DOHH2 (cell line): ENCODE measurements at regions not wholly inside any gene's neighbourhood (a gene's known extent, or its start where the extent isn't known, plus 50 kb on each side); places are given as distances from the start of the nearest gene placed in this dataset.

ENCODE experiments used
- EZH2phosphoT487 ChIP-seq: fragments of 200-600 bp; sonication (generic); IDR thresholded peaks from 2 replicates; pipeline ENCODE4 v1.6.1; 2017; ENCODE audit warnings: borderline replicate concordance, mild to moderate bottlenecking, antibody characterized with exemption, low read length, moderate library complexity, mixed read lengths
- TF ChIP-seq, protein P1 (sequence below): fragments of 200-600 bp; sonication (generic); IDR thresholded peaks from one replicate; pipeline ENCODE4 v1.5.1; 2014; ENCODE audit warnings: antibody characterized with exemption, mild to moderate bottlenecking, low read depth, low read length; ENCODE audit not compliant: poor library complexity, severe bottlenecking

- TF ChIP-seq, protein P1, sequence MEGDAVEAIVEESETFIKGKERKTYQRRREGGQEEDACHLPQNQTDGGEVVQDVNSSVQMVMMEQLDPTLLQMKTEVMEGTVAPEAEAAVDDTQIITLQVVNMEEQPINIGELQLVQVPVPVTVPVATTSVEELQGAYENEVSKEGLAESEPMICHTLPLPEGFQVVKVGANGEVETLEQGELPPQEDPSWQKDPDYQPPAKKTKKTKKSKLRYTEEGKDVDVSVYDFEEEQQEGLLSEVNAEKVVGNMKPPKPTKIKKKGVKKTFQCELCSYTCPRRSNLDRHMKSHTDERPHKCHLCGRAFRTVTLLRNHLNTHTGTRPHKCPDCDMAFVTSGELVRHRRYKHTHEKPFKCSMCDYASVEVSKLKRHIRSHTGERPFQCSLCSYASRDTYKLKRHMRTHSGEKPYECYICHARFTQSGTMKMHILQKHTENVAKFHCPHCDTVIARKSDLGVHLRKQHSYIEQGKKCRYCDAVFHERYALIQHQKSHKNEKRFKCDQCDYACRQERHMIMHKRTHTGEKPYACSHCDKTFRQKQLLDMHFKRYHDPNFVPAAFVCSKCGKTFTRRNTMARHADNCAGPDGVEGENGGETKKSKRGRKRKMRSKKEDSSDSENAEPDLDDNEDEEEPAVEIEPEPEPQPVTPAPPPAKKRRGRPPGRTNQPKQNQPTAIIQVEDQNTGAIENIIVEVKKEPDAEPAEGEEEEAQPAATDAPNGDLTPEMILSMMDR = no peak
- TF ChIP-seq EZH2phosphoT487 = no peak
Observed at GRCh38 chr4:156109943-156110900, 156.6 kb upstream of the CTSO start.
